Stimulated activated CD4-positive, alpha-beta T cell treated with anti-CD3 and anti-CD28 coated beads, Interleukin-2, amount 100 ng/mL, for 48 hours (primary cell): ENCODE measurements at regions not wholly inside any gene's neighbourhood (a gene's known extent, or its start where the extent isn't known, plus 50 kb on each side); places are given as distances from the start of the nearest gene placed in this dataset.
"Not testable (repeated sequence)": the region's sequence is repeated elsewhere in the genome, so short reads cannot be mapped to it uniquely, and the experiment has no call there.

Experiments
- DNase-seq, 2 donors: peaks; one replicate each; pipeline ENCODE4 v3.0.0-alpha.2; 2020

DNA sequence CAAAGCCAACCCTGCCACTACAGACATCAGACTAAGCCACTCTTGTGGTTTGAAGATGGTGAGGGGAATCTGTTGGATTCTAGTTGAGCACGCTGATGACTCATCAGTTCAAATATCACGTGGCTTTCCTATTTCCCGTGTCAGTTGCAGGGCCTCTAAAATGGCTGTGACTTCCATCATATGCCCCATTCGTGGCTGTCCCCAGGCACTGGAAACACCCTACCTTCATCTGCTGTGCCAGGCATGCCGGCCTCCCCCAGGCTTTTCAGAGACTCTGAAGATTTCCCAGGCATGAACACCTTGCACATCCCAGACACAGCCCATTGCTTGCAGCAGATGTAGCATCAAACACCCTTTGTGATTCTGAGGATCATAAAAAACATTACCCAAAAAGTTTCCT lies 659.9 kb downstream of the UQCRFS1 start:
- DNase-seq, result no peak

DNA sequence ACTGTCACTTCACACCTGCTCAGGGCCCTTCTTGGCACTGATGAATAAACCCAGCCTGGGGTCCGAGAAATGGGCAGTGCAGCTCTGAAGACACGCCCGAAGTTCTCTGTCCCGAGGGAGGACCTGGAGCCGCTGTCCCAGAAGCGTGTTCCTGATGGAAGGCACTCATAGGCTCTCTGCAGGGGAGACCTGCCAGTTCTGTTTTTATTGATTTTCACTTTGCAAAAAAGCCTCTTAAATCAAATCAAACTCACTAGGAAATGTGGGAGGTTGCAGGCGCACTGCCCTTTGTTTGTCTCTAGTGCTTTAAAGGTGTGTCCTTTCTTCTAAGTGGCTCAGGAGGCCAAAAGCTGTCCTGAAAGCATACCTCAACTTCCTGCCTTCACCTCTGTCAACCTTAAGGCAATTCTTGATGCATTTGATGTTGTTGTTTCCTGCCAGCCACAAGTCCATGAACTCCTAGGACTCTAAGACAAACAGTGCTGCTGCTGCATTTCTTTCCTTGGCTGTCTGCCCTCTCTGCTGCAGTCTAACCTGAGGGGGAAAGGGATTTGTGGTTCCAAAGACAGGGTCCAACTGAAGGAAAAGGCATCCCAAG lies 663.2 kb downstream of the UQCRFS1 start:
- DNase-seq, result no peak

DNA sequence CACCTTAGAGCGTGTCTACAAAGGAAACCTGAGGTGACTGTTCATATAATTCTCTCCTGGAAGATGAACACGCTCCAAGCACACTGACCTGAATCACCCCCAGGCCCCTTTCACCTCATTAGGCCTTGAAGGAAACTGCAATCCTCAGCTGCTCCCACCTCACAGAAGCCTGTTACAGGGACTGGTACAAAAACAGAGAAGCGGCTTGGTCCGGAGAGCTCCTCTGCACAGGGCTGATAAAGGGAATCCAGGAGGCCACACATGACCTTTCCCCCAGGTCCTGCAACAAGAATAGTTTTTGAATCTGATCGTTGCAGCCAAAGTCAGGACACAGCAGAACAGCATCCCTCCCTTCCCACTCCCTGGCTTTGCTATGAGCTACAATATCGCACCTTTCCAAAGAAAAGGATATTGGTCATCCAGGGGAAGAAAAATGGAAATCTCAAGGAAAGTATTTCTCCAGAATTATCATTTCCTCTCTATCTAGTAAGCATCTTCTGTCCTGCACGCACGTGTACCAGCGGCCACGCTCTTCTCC lies 666.7 kb downstream of the UQCRFS1 start:
- no peak for DNase-seq

DNA sequence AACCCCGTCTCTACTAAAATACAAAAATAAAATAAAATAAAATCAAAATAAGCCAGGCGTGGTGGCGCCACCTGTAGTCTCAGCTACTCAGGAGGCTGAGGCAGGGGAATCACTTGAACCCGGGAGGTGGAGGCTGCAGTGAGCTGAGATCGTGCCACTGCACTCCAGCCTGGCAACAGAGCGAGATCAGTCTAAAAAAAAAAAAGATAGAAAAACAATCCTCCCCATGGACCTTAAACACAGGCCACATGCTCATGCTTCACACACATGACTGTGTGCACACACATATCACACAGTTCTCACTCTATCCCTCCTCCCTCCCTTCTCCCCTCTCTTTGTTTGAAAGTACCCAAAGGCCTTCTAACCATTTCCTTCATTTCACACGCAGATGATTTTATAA lies 667.6 kb downstream of the UQCRFS1 start:
- DNase-seq, result not testable (repeated sequence)

DNA sequence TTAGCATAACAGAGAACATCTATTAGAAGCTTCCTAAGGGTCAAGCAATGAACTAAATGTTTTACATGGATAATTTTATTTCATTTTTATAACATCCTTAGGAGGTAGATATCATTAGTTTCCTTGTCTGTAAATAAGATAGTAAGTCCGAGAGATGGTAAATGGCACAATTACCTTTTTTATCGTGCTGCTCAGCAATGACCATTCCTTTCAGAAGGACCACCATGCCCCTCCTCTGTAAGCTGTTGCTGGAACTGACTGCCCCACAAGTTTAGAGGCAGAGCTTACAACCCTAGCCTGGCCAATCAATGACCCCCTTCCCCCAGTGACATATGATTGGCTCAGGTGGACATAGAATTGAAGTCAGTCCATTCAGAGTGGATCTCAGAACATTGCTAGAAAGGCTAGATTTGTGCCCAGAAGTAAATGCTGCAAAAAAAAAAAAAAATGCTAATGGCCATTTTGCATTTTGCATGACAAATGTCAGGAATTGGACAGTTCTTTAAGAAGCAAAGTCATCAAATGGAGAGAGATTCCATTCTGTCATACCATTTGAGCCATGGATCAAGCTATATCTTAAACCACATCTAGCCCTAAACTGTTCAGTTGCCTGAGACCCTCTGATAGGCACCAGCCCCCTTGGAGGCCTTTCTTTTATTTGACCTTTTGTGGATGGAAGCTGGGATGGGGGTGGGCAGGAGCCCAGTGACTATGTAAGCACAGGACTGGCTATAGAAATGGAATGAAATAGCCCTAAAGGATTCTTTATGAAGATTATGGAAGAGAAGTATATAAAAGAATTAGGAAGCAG lies 668.3 kb downstream of the UQCRFS1 start:
- DNase-seq, result no peak

DNA sequence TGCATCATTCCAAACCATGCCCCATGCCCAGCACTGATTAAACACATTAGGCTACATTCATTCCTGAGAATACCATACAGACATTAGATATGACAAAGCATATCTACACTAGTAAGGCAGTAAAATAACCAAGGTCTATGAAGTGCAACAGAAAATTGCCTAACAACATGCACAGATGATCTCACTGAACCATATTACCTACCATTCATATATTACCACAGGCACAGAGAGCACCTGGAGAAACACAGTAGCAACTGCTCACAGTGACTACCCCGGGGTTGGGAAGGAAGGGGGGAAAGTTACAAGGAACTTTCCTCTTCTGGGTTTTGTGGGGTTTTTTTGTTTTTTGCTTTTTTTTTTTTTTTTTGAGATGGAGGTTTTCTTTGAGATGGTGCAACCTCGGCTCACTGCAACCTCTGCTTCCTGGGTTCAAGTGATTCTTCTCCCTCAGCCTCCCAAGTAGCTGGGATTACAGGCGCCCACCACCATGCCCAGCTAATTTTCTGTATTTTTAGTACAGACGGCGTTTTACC lies 669.6 kb downstream of the UQCRFS1 start:
- DNase-seq, result no peak

- DNase-seq, result no peak
Observed at GRCh38 chr19:28542394-28543243, 670.3 kb downstream of the UQCRFS1 start.

- no peak for DNase-seq
Observed at GRCh38 chr19:28541602-28542393, 671.2 kb downstream of the UQCRFS1 start.

DNA sequence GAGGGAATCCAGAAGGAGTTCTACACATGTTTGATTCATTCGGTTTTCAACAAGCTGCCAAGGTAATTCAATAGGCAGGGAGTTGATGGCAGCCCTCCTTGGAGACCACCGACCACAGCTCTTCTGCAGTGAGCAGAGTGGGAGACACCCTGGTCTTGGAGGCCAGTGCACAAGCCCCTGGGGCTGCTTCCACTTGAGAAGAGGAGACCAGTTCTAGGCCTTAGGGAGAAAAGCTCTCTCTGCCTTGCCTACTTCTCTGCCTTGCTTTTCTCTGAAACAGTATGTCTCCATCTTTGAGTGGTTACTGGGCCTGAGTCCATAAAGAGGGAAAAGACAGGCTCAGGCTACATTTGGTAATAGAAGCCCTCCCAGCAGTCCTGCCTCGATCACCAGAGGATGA lies 671.9 kb downstream of the UQCRFS1 start:
- no peak for DNase-seq

- DNase-seq, result not testable (repeated sequence)
Observed at GRCh38 chr19:28540385-28540784, 672.6 kb downstream of the UQCRFS1 start.

DNA sequence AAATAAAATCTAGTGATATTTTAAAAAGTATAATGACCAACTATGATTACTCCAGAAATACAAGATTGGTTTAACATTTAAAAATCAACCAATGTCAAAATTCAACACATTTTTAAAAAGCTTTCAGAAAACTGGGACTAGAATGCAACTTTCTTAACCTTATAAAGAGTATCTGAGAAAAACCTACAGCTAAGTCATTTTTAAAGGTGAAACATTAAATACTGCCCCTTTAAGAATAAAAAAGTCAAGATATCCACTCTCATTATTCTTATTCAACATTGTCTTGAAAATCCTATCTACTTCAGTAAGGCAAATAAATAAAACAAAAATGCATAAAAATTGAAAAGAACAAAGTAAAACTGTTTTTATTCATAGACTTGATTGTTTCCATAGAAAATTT lies 673.2 kb downstream of the UQCRFS1 start:
- no peak for DNase-seq

DNA sequence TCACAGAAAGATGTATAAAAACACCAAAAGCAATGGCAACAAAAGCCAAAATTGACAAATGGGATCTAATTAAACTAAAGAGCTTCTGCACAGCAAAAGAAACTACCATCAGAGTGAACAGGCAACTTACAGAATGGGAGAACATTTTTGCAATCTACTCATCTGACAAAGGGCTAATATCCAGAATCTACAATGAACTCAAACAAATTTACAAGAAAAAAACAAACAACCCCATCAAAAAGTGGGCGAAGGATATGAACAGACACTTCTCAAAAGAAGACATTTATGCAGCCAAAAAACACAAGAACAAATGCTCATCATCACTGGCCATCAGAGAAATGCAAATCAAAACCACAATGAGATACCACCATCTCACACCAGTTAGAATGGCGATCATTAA lies 674.4 kb downstream of the UQCRFS1 start:
- not testable (repeated sequence) for DNase-seq

- no peak for DNase-seq
Observed at GRCh38 chr19:28537896-28538295, 675.1 kb downstream of the UQCRFS1 start.

- no peak for DNase-seq
Observed at GRCh38 chr19:28537079-28537478, 675.9 kb downstream of the UQCRFS1 start.

GRCh38 chr19:28535352-28535775 lies 677.6 kb downstream of the UQCRFS1 start:
- DNase-seq, result no peak

DNA sequence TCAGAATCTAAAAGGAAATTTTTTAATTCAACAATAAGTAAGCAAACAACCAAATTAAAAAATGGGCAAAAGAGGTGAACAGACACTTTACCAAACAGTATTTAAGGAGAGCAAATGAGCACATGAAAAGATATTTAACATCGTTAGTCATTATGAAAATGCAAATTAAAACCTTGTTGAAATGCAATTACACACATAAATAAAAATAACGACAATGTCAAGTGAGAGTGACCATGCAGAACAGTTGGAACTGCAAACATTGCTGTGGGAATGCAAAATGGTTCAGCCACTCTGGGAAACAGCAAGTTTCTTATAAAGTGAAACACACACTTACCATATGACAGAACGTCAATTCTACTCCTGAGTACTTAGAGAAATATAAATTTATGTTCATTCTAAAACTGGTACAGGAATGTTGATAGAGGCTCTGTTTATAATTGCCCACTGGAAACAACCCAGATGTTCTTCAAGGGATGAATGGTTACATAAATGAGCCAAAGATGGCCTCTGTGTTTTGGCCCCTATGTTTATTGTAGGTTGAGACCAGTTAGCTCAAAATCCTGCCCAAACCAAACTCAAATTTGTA lies 678.1 kb downstream of the UQCRFS1 start:
- no peak for DNase-seq

DNA sequence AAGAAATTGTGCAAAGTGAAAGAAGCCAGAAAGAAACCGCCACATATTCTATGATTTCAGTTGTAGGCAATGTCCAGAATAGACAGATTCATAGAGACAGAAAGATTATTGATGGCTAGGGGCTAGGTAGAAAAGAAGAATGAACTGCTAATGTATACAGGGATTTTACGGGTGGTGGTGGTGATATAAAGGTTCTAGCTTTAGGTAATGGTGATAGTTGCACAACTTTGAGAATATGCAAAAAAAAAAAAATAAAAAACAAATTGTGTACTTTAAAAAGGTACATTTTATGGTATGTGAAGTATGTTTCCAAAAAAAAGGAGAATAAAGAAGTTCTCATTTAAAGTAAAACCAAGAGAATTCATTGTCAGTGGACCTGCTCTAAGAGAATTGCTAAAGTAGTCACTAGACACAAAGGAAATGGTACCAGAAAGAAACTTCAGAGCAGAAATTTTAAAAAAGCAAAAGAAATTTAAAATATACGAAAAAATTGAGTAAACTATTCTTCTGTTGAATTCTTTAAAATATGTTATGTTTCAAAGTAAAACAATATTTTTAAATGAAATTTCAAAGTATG lies 680.1 kb downstream of the UQCRFS1 start:
- DNase-seq, result no peak

DNA sequence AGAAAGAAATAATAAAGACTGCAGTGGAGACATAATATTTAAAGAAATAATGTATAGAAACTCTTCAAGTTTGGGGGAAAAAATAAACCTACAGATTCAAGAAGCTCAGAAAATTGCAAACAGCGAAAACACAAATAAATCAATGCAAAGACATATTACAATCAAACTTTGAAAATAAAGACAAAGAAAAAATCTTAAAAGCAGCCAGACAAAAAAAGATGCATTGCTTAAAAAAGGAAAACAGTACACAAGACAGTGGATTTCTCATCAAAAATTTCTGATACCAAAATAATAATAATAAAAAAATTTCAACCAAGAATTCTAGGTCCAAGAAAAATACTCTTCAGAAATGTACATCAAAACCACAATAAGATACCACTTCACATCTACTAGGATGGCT lies 681.0 kb downstream of the UQCRFS1 start:
- no peak for DNase-seq

GRCh38 chr19:28530406-28531035 lies 682.4 kb downstream of the UQCRFS1 start:
- DNase-seq, result no peak

- no peak for DNase-seq
Observed at GRCh38 chr19:28526038-28526437, 686.9 kb downstream of the UQCRFS1 start.

DNA sequence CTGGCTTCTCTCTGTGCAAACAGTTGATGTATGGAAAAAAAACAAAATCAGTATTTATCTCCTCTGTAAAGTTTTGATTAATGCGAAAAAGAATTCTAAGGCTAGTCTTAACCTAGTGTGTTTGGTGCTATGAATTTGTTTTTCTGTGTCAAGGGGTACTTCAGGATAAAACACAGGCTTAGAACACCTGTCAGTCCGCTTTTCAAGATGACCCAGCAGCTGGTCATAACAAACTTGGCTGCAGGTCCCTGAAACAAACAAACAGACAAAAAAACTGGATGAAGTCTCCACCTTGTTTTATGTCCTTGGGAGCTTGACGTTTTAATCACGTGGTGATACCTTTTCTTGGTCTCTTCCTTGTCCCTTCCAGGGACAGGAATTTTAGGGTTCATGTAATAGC lies 689.3 kb downstream of the UQCRFS1 start:
- no peak for DNase-seq
